NB4 (cell line): ENCODE measurements at regions not wholly inside any gene's neighbourhood (a gene's known extent, or its start where the extent isn't known, plus 50 kb on each side); places are given as distances from the start of the nearest gene placed in this dataset.

Experiments used
- DNase-seq: peaks from one replicate; pipeline ENCODE4 v3.0.0; 2010; ENCODE audit warnings: low read depth
- H3K4me3 ChIP-seq: one replicate; pipeline ENCODE4 v1.5.1; 2011; ENCODE audit warnings: mild to moderate bottlenecking, low read depth, low read length, moderate library complexity
- MAX ChIP-seq: IDR thresholded peaks from 2 replicates; pipeline ENCODE4 v1.6.1; 2011; ENCODE audit warnings: low read depth, low read length
- MYC ChIP-seq: IDR thresholded peaks from 2 replicates; pipeline ENCODE4 v1.6.1; 2011; ENCODE audit warnings: low read depth, low read length
- POLR2A ChIP-seq: IDR thresholded peaks from 2 replicates; pipeline ENCODE4 v1.6.1; 2011; ENCODE audit warnings: mild to moderate bottlenecking; ENCODE audit not compliant: insufficient read length; ENCODE audit errors: extremely low read depth
- TF ChIP-seq, protein P1 (sequence below): IDR thresholded peaks from one replicate; pipeline ENCODE4 v1.5.1; 2012; ENCODE audit warnings: low read depth, low read length

DNA sequence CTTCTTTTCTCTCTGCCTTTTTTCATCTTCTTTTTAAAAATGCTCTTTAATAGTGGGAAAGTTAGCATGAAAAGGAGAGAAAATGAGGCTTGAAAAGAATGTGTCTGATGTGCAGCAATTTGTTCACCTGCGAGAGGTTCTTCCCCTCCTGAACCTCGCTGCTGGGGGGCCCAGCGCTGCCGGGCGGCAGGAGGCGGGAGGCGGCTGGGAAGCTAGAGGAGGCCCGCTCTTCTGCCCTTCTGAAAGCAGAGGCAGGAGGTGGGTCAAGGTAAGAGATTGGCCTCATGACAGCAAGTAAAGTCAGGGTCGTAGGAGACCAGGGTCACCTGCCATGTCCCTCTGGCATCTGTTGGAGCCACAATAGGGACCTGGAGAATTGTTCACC is 78.6 kb upstream of the TNRC6C start:
- H3K4me3 ChIP-seq = no peak overlapping the region
- DNase-seq = no peak
- TF ChIP-seq, protein P1, sequence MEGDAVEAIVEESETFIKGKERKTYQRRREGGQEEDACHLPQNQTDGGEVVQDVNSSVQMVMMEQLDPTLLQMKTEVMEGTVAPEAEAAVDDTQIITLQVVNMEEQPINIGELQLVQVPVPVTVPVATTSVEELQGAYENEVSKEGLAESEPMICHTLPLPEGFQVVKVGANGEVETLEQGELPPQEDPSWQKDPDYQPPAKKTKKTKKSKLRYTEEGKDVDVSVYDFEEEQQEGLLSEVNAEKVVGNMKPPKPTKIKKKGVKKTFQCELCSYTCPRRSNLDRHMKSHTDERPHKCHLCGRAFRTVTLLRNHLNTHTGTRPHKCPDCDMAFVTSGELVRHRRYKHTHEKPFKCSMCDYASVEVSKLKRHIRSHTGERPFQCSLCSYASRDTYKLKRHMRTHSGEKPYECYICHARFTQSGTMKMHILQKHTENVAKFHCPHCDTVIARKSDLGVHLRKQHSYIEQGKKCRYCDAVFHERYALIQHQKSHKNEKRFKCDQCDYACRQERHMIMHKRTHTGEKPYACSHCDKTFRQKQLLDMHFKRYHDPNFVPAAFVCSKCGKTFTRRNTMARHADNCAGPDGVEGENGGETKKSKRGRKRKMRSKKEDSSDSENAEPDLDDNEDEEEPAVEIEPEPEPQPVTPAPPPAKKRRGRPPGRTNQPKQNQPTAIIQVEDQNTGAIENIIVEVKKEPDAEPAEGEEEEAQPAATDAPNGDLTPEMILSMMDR = no peak
- TF ChIP-seq MAX = no peak
- no peak for TF ChIP-seq POLR2A
- no peak for TF ChIP-seq MYC

- H3K4me3 ChIP-seq = no peak overlapping the region
- no peak for DNase-seq
- TF ChIP-seq MAX (no peak), MYC (no peak)
Measured at GRCh38 chr17:77880711-77881450, 77.6 kb upstream of the TNRC6C start.

DNA sequence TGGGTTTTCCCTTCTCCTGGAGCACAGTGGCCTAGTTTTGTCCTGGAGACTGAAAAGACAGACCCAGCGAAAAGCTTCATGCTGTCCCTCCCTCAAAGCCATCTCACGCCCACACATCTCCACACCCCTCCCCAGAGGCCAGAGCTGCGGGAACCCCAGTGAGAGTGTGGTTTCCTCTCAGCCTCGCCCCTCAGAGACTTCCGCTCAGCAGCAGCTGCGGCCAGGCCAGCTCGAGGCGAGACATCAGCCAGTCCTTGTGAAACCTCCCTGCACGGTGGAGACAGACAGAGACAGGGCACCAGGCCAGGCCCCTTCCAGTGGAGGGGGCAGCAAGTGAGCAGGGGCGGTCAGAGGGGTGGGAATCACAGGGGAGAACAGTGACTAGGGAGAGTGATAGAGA is 77.0 kb upstream of the TNRC6C start:
- DNase-seq = peak; percentile 99
- peak; percentile 74 for TF ChIP-seq MAX
- TF ChIP-seq, protein P1 = no peak
- no peak for TF ChIP-seq POLR2A
- TF ChIP-seq MYC = peak; percentile 68; the same call in 1 of the 2 replicates
- H3K4me3 ChIP-seq = no peak overlapping the region

DNA sequence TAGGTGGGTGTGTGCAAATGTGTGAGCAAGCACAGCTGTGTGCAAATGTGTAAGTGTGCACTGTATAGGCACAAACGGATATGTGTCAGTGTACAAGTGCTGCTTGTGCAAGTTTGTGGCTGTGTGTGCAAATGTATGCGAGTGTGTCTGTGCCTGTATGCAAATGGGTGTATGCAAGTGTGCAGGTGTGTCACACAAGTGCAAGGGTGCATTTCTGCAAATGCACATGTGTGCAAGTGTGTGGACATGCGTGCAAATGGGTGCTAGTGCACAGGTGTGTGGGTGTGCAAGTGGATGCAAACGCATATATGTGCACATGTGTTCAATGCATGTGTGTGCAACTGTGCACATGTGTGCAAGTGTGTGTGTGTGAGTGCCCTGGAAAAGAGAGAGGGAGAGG is 76.5 kb upstream of the TNRC6C start:
- no peak overlapping the region for H3K4me3 ChIP-seq
- no peak for DNase-seq
- TF ChIP-seq MYC (no peak), MAX (no peak), POLR2A (no peak)
- TF ChIP-seq, protein P1 = no peak

DNA sequence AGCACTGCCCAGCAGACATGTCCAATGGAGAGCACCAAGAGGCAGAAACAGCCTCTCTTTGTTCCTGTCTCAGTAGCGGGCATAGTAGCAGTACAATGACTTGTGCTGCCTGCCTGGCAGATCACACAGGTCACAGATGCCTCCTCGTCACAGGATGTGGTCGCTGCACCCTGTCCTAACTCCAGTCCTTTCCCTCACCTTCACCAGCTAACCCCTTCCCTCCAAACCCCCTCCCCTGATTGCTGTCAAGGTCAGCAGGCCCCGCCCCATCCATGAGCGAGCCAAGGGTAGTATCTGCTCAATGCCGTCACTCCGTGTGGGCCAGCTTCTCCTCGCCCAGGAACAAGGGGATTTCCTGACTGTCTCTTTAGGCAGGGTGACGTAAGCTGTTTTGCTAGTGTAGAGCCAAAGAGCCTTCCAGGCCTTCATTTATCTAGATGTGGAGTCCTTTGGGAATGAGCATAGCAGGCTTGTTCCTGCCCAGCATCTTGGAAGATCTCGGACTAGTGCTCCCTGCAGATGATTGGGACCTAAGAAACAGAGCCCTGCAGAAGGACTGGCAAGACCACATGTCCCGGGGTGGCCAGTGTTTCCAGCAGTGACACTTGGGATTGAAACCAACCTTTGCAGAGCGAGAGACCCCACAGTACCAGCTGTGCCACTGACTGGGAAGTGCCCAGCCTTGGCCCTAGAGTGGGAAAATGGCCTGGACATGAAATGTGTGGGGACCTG is 75.9 kb upstream of the TNRC6C start:
- peak overlapping the region; percentile 3 for H3K4me3 ChIP-seq
- TF ChIP-seq, protein P1 = no peak
- TF ChIP-seq MAX = peak; percentile 54
- TF ChIP-seq POLR2A = no peak
- TF ChIP-seq MYC = peak; percentile 41; the same call in 1 of the 2 replicates
- DNase-seq = peak; percentile 86

DNA sequence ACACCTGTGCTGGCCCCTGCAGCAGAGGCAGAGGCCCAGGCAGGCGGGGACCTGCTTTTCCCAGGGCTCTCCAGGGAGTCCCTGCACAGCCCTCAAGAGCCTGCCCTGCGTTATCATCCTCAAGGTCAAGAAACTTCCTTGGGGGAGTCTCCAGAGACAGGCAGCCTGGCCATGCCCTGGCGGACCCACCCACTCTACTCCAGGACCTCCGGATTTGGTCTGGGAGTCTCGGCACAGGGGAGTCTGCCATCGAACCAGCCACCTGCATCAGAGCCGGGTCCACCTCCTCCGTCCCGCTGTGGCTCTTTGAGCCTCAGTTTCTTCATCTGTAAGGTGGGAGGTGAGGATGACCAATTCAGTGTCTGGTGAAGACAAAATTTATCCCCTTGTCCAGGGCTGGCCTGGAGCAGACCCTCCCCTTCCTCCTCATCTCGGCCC is 75.3 kb upstream of the TNRC6C start:
- TF ChIP-seq POLR2A (no peak), MAX (no peak), MYC (no peak)
- TF ChIP-seq, protein P1 = no peak
- no peak for DNase-seq
- H3K4me3 ChIP-seq = no peak overlapping the region
